ENCODE measurements at regions not wholly inside any gene's neighbourhood (a gene's known extent, or its start where the extent isn't known, plus 50 kb on each side); places are given as distances from the start of the nearest gene placed in this dataset.

- DNase-seq = no peak
Measured at GRCh38 chr2:120884472-120885290, 149.0 kb downstream of the GLI2 start.

- DNase-seq = no peak
Measured at GRCh38 chr2:120885321-120885720, 149.7 kb downstream of the GLI2 start.

- DNase-seq = no peak
Measured at GRCh38 chr2:120885749-120886148, 150.1 kb downstream of the GLI2 start.

GRCh38 chr2:120886534-120887319, 151.1 kb downstream of the GLI2 start:
- DNase-seq = no peak

GRCh38 chr2:120887320-120887697, 151.6 kb downstream of the GLI2 start:
- DNase-seq = no peak

- DNase-seq = no peak
Measured at GRCh38 chr2:120887741-120888231, 152.1 kb downstream of the GLI2 start.

GRCh38 chr2:120888851-120889250, 153.2 kb downstream of the GLI2 start:
- no peak for DNase-seq

GRCh38 chr2:120889936-120890335, 154.3 kb downstream of the GLI2 start:
- no peak for DNase-seq

- no peak for DNase-seq
Measured at GRCh38 chr2:120890566-120891360, 155.1 kb downstream of the GLI2 start.

- no peak for DNase-seq
Measured at GRCh38 chr2:120892271-120892966, 156.8 kb downstream of the GLI2 start.

- no peak for DNase-seq
Measured at GRCh38 chr2:120892967-120893667, 157.4 kb downstream of the GLI2 start.

- DNase-seq = no peak
Measured at GRCh38 chr2:120893811-120894584, 158.3 kb downstream of the GLI2 start.

GRCh38 chr2:120894966-120895365, 159.3 kb downstream of the GLI2 start:
- no peak for DNase-seq

- DNase-seq = no peak
Measured at GRCh38 chr2:120896126-120896525, 160.5 kb downstream of the GLI2 start.

GRCh38 chr2:120896901-120897300, 161.2 kb downstream of the GLI2 start:
- DNase-seq = no peak

GRCh38 chr2:120897399-120897798, 161.7 kb downstream of the GLI2 start:
- DNase-seq = no peak

- no peak for DNase-seq
Measured at GRCh38 chr2:120898496-120898895, 162.8 kb downstream of the GLI2 start.

GRCh38 chr2:120898961-120899750, 163.5 kb downstream of the GLI2 start:
- no peak for DNase-seq

GRCh38 chr2:120899771-120900170, 164.1 kb downstream of the GLI2 start:
- no peak for DNase-seq

- no peak for DNase-seq
Measured at GRCh38 chr2:120901201-120901600, 165.5 kb downstream of the GLI2 start.
